Small intestine (tissue), 7 donors: ENCODE measurements at regions not wholly inside any gene's neighbourhood (a gene's known extent, or its start where the extent isn't known, plus 50 kb on each side); places are given as distances from the start of the nearest gene placed in this dataset.

Experiments used
- DNase-seq, 2 donors: peaks; one replicate each; pipeline versions ENCODE4 v3.0.0 to v3.0.0-alpha.2; 2013
- FAIRE-seq: peaks from 2 replicates; lab custom pipeline; 2012; peaks lifted over from hg19 to GRCh38; lab: Jason Lieb, UNC
- H3K27ac ChIP-seq, 3 donors: one replicate each; pipeline ENCODE4 v1.5.1; 2013; ENCODE audit warnings: low read length in 2 of 3, mild to moderate bottlenecking in 2 of 3, control low read depth in 1 of 3, inconsistent platforms in 1 of 3, low read depth in 1 of 3, moderate library complexity in 1 of 3
- H3K27me3 ChIP-seq, 3 donors: one replicate each; pipeline ENCODE4 v1.6.1; 2013; ENCODE audit warnings: low read length in 3 of 3, inconsistent platforms in 1 of 3; ENCODE audit not compliant: control insufficient read depth in 3 of 3, insufficient read depth in 3 of 3
- H3K36me3 ChIP-seq, 3 donors: one replicate each; pipeline ENCODE4 v1.6.1; 2013; ENCODE audit warnings: low read length in 3 of 3, inconsistent platforms in 1 of 3, low read depth in 1 of 3, mild to moderate bottlenecking in 1 of 3, moderate library complexity in 1 of 3; ENCODE audit not compliant: control insufficient read depth in 3 of 3, insufficient read depth in 2 of 3
- H3K4me1 ChIP-seq, 3 donors: one replicate each; pipeline ENCODE4 v1.6.1; 2013; ENCODE audit warnings: low read length in 2 of 3, inconsistent platforms in 1 of 3, low read depth in 1 of 3, mild to moderate bottlenecking in 1 of 3, moderate library complexity in 1 of 3; ENCODE audit not compliant: control insufficient read depth in 3 of 3, insufficient read depth in 2 of 3
- H3K4me3 ChIP-seq, 3 donors: one replicate each; pipeline ENCODE4 v1.5.1; 2013; ENCODE audit warnings: low read length in 3 of 3, control low read depth in 1 of 3, inconsistent platforms in 1 of 3, low read depth in 1 of 3, mild to moderate bottlenecking in 1 of 3, moderate library complexity in 1 of 3
- H3K9me3 ChIP-seq, 2 donors: one replicate each; pipeline ENCODE4 v1.6.1; 2013; ENCODE audit warnings: low read depth in 1 of 2, low read length in 1 of 2; ENCODE audit not compliant: control insufficient read depth in 2 of 2, insufficient read depth in 1 of 2
- WGBS, 3 donors: extraction: QIAGEN DNeasy Blood & Tissue Kit; methylation state at CpG; one replicate each; pipeline ENCODE4 v1.1.7; 2013; 5-methylcytosine and 5-hydroxymethylcytosine counted together
- donor health status: healthy with polysubstance abuse.
- donor health status: control.
- donor health status: control.
- donor health status: Bipolar disorder and iron deficiency.
- donor health status: healthy.

DNA sequence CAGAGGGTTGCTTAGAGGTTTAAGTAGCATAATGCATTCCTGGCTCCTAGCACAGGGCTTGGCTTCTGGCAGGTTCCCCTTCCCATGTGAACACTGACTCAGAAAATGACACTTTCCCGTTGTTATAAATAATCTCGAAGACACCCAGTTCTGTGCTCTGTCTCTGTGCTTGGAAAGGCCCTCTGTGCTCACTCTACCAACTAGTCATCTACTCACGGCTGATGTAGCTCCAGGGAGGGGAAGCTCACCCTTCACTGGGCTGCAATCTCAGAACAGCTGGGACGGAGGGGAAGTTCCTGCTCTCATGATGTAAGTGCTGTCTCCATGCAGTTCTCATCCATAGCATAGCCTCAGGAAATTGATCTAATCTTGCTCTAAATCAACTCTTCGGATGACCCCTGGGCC, 230.5 kb upstream of the ASIC2 start:
- 41 to 60% (median 56%) methylated on average over 5 of the region's 5 CpGs for WGBS, 3 donors
- Histone ChIP-seq H3K27ac (no peak overlapping the region), H3K4me1 (peaks cover 0 to 38% (median 0%) of the 10 kb centered on the region in 3 donors), H3K36me3 (no peaks in the 10 kb centered on the region), H3K27me3 (peaks cover 0 to 2% (median 0%) of the 10 kb centered on the region in 3 donors), H3K4me3 (no peak overlapping the region), H3K9me3 (peaks cover 0 to 5% of the 10 kb centered on the region in 2 donors)
- DNase-seq (no peak), FAIRE-seq (no peak)

DNA sequence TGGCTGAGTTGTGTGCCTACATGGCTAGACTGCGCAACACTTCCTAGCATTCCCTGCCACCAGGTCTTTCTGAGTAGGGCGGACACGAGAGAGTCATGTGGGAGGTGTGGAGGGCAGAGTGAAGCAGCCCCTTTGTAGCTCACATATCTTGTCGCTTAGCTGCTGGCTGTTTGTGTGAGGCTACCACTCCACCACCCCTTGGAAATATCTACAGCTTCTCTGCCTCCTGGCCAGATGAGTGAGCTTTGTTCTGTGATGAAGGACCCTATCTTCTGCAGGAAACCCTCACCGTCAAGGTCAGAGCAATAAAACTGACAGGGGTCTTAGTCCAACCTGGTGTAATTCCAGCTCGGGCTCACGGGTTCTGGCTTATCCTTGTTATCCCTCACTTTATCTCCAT, 232.1 kb upstream of the ASIC2 start:
- H3K9me3 ChIP-seq: peaks cover 0 to 5% of the 10 kb centered on the region in 2 donors
- peaks cover 0 to 29% (median 0%) of the 10 kb centered on the region in 3 donors for H3K4me1 ChIP-seq
- WGBS, 3 donors: 47 to 71% (median 64%) methylated on average over 7 of the region's 7 CpGs
- no peak overlapping the region for H3K4me3 ChIP-seq
- no peak for FAIRE-seq
- DNase-seq: peak in 1 of 2 donors; percentile 68
- no peaks in the 10 kb centered on the region for H3K36me3 ChIP-seq
- H3K27ac ChIP-seq: peak overlapping the region in 1 of 3 donors; percentile 39
- peaks cover 0 to 2% (median 0%) of the 10 kb centered on the region in 3 donors for H3K27me3 ChIP-seq

DNA sequence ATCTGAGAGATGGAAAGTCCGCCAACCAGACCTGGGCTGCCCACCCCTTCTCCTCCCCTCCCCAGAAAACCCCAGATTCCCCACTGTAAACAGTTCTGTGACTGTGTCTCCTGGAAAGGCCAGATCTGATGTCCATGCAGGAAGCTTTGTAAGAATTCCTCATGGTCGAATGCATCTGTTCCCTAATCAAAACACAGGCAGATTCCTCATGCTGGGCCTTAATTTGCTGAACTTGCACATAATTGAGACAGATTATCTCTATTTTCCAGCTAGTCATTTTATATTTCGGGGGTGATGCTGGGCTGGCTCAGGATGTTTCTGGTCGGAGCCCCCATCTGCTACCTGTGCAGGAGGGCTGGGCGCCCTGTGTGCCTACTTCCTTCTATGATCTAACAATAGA, 233.6 kb upstream of the ASIC2 start:
- WGBS, 3 donors: 77 to 88% (median 85%) methylated on average over 5 of the region's 5 CpGs
- no peak for FAIRE-seq
- Histone ChIP-seq H3K27ac (no peak overlapping the region), H3K27me3 (peaks cover 0 to 2% (median 0%) of the 10 kb centered on the region in 3 donors), H3K4me1 (peaks cover 0 to 17% (median 0%) of the 10 kb centered on the region in 3 donors), H3K36me3 (no peaks in the 10 kb centered on the region), H3K9me3 (peaks cover 0 to 5% of the 10 kb centered on the region in 2 donors), H3K4me3 (no peak overlapping the region)
- no peak for DNase-seq

DNA sequence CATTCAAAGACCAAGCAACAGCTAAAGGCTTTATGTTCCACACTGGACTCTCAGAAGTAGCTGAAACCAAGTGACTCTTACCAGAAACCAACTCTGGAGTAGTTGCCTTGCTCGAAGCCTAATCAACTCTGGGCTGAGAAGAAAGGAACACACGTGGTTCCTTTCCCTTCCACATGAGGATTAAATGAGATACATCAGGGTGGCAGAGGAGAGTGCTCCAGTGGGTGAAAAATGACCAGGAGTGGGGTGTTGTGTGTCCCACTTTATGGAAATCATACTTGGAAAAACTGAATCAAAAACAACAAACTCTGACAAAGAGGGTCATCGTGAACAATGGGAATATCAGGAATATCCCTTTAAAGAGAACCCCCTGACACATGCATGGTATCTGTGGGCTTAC, 234.2 kb upstream of the ASIC2 start:
- peaks cover 0 to 5% of the 10 kb centered on the region in 2 donors for H3K9me3 ChIP-seq
- no peak overlapping the region for H3K4me3 ChIP-seq
- peaks cover 0 to 2% (median 0%) of the 10 kb centered on the region in 3 donors for H3K27me3 ChIP-seq
- WGBS, 3 donors: 54 to 69% (median 60%) methylated on average over 3 of the region's 3 CpGs
- no peak for FAIRE-seq
- H3K27ac ChIP-seq: no peak overlapping the region
- H3K36me3 ChIP-seq: no peaks in the 10 kb centered on the region
- H3K4me1 ChIP-seq: peaks cover 0 to 11% (median 0%) of the 10 kb centered on the region in 3 donors
- no peak for DNase-seq

DNA sequence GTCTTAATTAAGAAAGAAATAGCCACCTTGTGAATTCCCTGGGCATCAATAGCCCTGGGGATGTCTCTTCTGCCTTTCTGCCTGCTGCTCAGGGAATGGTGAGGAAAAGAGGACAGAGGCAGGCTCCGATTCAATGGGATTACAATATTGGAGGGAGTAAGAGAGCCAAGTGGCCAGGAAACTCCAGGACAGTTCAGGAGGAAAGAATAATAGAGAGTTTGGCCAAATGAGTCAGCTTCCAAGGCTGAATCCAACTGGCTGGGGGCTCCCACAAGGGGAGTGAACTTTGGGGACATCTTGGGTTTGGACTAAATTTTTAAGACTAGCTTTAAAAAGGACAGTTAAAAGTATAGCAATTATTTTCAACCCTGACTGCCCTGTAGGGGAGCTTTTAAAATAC, 235.8 kb upstream of the ASIC2 start:
- WGBS, 3 donors: 55 to 70% (median 58%) methylated on average over 1 of the region's 1 CpG
- Histone ChIP-seq H3K36me3 (no peaks in the 10 kb centered on the region), H3K4me1 (peaks cover 0 to 6% (median 0%) of the 10 kb centered on the region in 3 donors), H3K27me3 (peaks cover 0 to 2% (median 0%) of the 10 kb centered on the region in 3 donors), H3K27ac (no peak overlapping the region), H3K4me3 (no peak overlapping the region), H3K9me3 (peaks cover 0 to 5% of the 10 kb centered on the region in 2 donors)
- DNase-seq: no peak
- no peak for FAIRE-seq

DNA sequence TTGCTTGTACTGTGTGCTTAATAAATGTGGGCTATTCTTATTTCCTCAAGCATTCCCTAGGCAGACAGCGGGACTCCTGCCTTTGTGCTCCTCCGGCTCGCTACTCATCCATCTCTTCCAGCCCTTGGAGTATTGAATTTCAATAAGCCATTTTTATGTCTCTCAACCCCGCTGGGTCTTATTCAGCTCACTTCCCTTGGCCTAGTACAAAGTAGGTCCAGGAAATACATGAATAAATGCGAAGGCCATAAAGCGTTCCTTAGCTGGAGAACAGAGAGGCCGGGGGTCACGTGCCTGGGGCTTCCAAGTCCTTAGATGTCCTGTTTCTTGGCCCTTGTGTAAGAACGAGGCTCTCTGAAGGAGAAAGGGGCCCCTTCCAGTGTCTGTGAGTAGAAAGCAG, 236.7 kb upstream of the ASIC2 start:
- Histone ChIP-seq H3K4me3 (no peak overlapping the region), H3K4me1 (peaks cover 0 to 3% (median 0%) of the 10 kb centered on the region in 3 donors), H3K27ac (no peak overlapping the region), H3K9me3 (peaks cover 0 to 5% of the 10 kb centered on the region in 2 donors), H3K36me3 (no peaks in the 10 kb centered on the region), H3K27me3 (peaks cover 0 to 2% (median 0%) of the 10 kb centered on the region in 3 donors)
- WGBS, 3 donors: 78 to 83% (median 78%) methylated on average over 9 of the region's 9 CpGs
- DNase-seq (peak in 1 of 2 donors; percentile 17), FAIRE-seq (no peak)

DNA sequence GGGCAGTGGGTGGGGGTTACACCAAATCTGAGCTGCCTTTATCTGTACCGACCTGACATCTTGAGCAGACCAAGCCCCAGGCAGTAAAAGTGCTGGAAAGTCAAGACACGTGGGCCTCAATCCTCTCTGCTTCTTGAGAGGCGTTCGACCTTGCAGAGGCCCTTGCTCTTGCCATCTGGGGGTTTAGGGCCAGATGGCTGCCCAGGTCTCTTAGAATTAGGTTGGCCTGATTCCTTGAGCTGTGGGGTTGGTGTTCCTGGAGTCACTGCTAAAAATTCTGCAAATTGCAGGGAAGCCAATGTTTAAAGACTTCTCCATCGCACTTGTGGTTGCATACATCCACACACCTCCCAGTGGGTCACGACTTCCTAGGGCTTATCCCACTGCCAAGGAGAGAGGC, 238.2 kb upstream of the ASIC2 start:
- no peak for FAIRE-seq

DNA sequence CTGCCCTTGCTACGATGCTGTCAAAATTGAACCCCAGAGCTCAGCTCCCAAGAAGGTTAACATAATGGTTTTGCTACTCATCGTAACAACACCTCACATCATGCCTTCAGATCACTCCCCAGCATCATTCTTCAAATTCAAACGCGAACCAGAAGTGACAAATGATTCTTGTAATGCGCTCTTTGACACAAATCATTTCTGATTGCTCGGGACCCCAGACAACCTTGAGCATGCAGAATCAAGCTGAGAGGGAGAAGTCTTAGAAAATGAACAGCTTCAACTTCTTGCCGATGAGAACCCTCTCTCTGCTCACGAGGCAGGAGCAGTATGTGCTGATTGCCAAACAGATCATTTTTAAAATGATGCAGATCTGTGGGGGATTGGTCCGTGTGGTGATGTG, 241.0 kb upstream of the ASIC2 start:
- H3K4me1 ChIP-seq: no peaks in the 10 kb centered on the region
- no peaks in the 10 kb centered on the region for H3K36me3 ChIP-seq
- DNase-seq: no peak
- no peaks in the 10 kb centered on the region for H3K9me3 ChIP-seq
- H3K4me3 ChIP-seq: no peak overlapping the region
- FAIRE-seq: no peak
- H3K27me3 ChIP-seq: no peaks in the 10 kb centered on the region
- WGBS, 3 donors: 78 to 83% (median 82%) methylated on average over 9 of the region's 9 CpGs
- H3K27ac ChIP-seq: no peak overlapping the region

More for the DNA sequence above, 238.2 kb upstream of the ASIC2 start:
- Histone ChIP-seq H3K4me1 (no peaks in the 10 kb centered on the region), H3K27ac (no peak overlapping the region), H3K4me3 (no peak overlapping the region), H3K9me3 (peaks cover 0 to 5% of the 10 kb centered on the region in 2 donors), H3K27me3 (peaks cover 0 to 2% (median 0%) of the 10 kb centered on the region in 3 donors), H3K36me3 (no peaks in the 10 kb centered on the region)
- DNase-seq: no peak
- 77 to 84% (median 82%) methylated on average over 6 of the region's 6 CpGs for WGBS, 3 donors

DNA sequence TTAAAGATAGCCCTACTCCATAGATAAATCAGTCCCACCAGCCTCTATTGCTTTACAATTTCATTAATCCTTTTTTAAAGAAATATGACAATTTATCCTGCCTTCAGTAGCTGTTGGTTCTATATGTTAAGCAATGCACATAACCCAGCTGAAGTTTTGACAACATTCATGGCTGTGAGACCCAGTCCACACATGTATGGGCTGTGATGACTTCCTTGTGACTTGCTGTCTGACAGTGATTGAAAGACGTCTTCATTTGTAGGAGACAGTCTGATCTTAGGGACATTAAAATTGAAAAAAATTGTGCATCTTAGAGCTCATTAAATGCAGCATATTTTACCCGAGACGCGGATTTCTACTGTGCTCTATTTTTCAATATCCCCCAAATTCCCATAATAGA, 252.0 kb upstream of the ASIC2 start:
- no peaks in the 10 kb centered on the region for H3K4me1 ChIP-seq
- no peak overlapping the region for H3K27ac ChIP-seq
- H3K36me3 ChIP-seq: no peaks in the 10 kb centered on the region
- no peak for DNase-seq
- peaks cover 0 to 5% (median 0%) of the 10 kb centered on the region in 3 donors for H3K27me3 ChIP-seq
- no peak for FAIRE-seq
- H3K4me3 ChIP-seq: no peak overlapping the region
- WGBS, 3 donors: 85 to 89% (median 85%) methylated on average over 4 of the region's 4 CpGs
- H3K9me3 ChIP-seq: no peaks in the 10 kb centered on the region
